GM12892 (cell line): ENCODE measurements at regions not wholly inside any gene's neighbourhood (a gene's known extent, or its start where the extent isn't known, plus 50 kb on each side); places are given as distances from the start of the nearest gene placed in this dataset.

Source experiments
- POLR2AphosphoS5 ChIP-seq: IDR thresholded peaks from 2 replicates; pipeline ENCODE4 v1.6.1; 2011; ENCODE audit warnings: low read depth, low read length, control low read depth
- TAF1 ChIP-seq: IDR thresholded peaks from 2 replicates; pipeline ENCODE4 v1.6.1; 2011; ENCODE audit warnings: low read depth, mild to moderate bottlenecking, control low read depth, low read length, borderline replicate concordance

DNA sequence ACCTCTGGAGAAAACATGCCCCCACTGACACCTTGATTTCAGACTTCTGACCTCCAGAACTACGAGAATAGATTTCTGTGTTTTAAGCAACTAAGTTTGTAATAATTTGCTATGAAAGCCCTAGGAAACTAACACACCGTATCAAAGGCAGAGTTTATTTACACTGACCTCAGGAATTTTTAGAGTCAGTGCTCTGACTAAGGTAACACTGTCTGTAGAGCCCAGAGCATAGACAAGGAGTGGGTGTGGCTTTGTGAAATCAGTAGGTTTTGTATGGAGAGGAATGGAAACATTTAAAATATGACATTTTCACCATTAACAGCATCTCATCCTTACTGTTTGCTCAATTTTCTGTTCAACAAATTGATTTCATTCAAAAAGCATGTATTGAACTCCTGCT is 764.4 kb upstream of the PCDH10 start:
- no peak for TF ChIP-seq POLR2AphosphoS5
- no peak for TF ChIP-seq TAF1
